ENCODE measurements at regions not wholly inside any gene's neighbourhood (a gene's known extent, or its start where the extent isn't known, plus 50 kb on each side); places are given as distances from the start of the nearest gene placed in this dataset.
A peak's percentile ranks its signal among the peaks of the same experiment; 100 is the strongest.

DNA sequence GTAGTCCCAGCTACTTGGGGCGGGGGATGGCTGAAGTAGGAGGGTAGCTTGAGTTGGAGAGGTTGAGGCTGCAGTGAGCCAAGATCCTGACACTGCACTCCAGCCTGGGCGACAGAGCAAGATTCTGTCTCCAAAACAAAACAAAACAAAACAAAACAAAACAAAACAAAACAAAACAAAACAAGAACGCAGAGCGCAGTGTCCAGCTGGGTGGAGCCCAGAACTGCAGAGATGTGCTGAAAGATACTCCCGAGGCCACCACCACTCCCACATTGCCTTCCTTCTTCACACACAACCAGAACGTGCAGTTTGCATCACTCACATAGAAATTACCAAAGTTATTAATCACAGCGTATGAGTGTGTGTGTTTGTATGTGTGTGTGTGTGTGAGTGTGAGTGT is 222.9 kb upstream of the ASIC2 start:
- no peak for DNase-seq (ENCODE audit: low read depth)

DNA sequence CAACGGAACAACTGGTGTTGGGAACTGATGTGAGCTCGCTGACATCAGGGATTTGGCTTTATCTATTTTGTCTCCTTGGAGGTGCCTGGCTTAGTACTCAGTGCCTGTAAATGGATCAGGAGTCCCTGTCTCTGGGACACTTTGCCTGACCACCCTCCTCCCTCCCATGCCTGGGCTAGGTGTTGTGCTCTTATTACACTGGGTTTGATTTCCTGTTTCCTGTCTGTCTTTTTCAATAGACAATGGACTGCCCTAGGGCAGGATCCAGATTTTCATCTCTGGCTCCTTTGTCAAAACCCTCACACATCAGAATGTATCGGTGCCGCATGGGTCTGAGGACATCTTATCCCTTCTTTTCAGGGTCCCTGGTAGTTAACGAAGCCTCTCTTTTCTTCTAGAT is 223.6 kb upstream of the ASIC2 start:
- DNase-seq (ENCODE audit: low read depth) = no peak

DNA sequence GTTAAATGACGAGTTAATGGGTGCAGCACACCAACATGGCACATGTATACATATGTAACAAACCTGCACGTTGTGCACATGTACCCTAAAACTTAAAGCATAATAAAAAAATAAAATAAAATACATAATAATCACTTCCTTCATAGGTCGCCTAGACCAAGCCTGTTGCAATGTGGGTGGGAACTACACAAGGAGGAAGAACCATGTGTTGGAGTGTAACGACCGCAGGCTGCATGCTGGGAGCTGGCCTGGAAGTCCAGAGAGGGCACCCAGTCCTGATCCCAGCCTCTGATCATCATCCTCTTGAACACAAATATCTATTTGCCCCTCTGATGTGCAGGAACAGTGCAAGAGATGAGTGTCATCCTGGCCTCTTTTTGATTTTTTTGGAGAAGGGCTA is 224.7 kb upstream of the ASIC2 start:
- no peak for DNase-seq (ENCODE audit: low read depth)

DNA sequence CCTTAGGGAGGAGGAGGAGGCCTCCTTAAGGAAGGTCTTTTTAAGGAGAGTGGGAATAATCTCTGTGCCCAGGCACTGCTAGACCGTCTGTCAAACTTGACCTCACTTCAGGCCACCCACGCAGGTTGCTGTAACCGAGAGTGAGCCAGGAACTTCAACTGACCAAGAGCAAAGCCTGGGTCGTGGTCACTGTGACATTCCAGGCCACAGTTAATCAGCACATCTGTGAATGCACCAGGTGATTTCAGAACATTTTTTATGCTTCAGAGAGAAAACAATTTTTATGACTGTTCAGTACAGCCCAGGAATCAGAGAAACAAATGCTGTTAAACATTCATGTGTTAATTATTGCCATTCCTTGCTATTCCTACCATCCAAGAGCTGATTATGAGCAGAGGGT is 226.6 kb upstream of the ASIC2 start:
- DNase-seq (ENCODE audit: low read depth) = no peak

DNA sequence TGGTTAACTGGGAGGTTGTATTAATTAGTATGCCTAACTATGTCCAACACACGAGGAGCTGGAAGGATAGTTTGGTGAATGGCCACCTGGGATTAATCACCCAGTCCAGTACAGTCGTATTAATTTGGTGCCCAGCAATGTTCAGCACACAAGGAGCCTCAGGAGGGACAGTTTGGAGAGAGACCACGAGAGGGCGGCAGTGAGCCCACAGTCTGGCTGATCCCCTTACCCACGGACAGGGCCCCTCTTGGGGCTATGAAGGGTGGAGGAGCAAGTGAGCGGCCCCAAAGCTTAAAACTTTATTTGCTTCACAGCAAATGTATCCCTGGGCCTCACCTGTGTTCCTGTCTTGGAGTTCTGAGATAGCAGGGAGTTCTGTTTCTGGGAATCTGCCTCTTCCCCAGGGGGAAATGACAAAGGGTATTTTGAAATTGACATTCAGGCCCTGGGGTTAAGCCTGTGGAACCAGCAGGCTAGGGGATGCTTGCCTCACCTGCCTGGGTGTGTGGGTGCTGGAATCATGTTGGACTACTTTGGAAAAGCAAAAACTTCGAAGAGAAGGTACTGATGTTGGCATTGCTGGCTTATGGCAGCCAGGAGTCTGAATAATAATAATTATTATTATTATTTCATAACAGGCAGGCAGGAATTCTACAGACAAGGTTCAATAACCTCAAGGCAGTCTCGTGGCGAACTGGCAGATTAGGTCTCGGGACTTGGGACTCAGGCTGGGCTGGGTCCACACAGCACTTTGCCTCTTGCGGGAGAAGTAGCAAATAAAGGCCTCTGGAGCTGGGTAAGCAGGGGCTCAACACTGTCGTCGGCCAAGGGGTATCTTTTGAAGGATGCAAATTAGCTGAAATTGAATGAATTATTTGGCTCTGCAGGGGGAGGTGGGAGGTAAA is 227.6 kb upstream of the ASIC2 start:
- DNase-seq (ENCODE audit: low read depth) = peak; percentile 17

DNA sequence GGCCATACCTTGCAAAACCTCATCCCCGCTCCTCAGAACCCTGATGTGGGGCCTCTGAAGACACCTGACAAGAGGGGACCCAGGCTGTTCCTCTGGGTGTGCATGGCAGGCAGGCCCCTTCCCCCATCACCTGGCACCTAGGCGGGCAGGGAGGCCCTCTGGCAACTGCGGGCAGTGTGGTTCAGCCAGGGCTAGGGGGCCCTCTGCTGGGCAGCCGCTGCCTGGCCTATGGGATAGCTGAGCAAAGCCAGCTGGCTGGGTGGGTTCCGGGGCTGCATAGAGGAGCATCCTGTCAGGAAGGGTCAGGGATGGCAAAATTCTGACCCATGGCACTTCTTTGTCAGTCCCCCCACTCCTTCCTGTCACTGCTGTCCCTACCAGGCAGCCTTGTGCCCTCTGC is 228.7 kb upstream of the ASIC2 start:
- DNase-seq (ENCODE audit: low read depth) = no peak

DNA sequence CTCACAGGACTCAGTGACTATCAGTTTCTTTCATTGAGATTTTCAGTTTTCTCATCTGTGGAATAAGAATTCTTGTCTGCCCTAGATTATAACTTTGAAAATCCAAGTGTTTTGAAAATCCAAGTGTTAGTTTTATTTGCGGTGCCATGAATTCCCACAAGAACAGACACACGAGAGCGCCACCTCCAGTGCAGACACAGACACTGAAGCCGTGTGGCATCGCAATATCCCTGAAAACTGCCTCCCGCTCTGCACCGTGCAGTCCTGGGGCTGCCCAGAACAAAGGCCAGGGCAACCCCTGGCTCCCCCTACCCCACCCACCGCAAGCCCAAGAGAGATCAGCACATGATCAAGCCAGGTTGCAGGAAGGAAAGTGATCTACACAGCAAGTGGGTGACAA is 229.5 kb upstream of the ASIC2 start:
- DNase-seq (ENCODE audit: low read depth) = no peak

DNA sequence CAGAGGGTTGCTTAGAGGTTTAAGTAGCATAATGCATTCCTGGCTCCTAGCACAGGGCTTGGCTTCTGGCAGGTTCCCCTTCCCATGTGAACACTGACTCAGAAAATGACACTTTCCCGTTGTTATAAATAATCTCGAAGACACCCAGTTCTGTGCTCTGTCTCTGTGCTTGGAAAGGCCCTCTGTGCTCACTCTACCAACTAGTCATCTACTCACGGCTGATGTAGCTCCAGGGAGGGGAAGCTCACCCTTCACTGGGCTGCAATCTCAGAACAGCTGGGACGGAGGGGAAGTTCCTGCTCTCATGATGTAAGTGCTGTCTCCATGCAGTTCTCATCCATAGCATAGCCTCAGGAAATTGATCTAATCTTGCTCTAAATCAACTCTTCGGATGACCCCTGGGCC is 230.5 kb upstream of the ASIC2 start:
- DNase-seq (ENCODE audit: low read depth) = no peak

DNA sequence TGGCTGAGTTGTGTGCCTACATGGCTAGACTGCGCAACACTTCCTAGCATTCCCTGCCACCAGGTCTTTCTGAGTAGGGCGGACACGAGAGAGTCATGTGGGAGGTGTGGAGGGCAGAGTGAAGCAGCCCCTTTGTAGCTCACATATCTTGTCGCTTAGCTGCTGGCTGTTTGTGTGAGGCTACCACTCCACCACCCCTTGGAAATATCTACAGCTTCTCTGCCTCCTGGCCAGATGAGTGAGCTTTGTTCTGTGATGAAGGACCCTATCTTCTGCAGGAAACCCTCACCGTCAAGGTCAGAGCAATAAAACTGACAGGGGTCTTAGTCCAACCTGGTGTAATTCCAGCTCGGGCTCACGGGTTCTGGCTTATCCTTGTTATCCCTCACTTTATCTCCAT is 232.1 kb upstream of the ASIC2 start:
- DNase-seq (ENCODE audit: low read depth) = no peak

DNA sequence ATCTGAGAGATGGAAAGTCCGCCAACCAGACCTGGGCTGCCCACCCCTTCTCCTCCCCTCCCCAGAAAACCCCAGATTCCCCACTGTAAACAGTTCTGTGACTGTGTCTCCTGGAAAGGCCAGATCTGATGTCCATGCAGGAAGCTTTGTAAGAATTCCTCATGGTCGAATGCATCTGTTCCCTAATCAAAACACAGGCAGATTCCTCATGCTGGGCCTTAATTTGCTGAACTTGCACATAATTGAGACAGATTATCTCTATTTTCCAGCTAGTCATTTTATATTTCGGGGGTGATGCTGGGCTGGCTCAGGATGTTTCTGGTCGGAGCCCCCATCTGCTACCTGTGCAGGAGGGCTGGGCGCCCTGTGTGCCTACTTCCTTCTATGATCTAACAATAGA is 233.6 kb upstream of the ASIC2 start:
- DNase-seq (ENCODE audit: low read depth) = no peak

DNA sequence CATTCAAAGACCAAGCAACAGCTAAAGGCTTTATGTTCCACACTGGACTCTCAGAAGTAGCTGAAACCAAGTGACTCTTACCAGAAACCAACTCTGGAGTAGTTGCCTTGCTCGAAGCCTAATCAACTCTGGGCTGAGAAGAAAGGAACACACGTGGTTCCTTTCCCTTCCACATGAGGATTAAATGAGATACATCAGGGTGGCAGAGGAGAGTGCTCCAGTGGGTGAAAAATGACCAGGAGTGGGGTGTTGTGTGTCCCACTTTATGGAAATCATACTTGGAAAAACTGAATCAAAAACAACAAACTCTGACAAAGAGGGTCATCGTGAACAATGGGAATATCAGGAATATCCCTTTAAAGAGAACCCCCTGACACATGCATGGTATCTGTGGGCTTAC is 234.2 kb upstream of the ASIC2 start:
- no peak for DNase-seq (ENCODE audit: low read depth)

DNA sequence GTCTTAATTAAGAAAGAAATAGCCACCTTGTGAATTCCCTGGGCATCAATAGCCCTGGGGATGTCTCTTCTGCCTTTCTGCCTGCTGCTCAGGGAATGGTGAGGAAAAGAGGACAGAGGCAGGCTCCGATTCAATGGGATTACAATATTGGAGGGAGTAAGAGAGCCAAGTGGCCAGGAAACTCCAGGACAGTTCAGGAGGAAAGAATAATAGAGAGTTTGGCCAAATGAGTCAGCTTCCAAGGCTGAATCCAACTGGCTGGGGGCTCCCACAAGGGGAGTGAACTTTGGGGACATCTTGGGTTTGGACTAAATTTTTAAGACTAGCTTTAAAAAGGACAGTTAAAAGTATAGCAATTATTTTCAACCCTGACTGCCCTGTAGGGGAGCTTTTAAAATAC is 235.8 kb upstream of the ASIC2 start:
- DNase-seq (ENCODE audit: low read depth) = no peak

DNA sequence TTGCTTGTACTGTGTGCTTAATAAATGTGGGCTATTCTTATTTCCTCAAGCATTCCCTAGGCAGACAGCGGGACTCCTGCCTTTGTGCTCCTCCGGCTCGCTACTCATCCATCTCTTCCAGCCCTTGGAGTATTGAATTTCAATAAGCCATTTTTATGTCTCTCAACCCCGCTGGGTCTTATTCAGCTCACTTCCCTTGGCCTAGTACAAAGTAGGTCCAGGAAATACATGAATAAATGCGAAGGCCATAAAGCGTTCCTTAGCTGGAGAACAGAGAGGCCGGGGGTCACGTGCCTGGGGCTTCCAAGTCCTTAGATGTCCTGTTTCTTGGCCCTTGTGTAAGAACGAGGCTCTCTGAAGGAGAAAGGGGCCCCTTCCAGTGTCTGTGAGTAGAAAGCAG is 236.7 kb upstream of the ASIC2 start:
- no peak for DNase-seq (ENCODE audit: low read depth)

DNA sequence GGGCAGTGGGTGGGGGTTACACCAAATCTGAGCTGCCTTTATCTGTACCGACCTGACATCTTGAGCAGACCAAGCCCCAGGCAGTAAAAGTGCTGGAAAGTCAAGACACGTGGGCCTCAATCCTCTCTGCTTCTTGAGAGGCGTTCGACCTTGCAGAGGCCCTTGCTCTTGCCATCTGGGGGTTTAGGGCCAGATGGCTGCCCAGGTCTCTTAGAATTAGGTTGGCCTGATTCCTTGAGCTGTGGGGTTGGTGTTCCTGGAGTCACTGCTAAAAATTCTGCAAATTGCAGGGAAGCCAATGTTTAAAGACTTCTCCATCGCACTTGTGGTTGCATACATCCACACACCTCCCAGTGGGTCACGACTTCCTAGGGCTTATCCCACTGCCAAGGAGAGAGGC is 238.2 kb upstream of the ASIC2 start:
- no peak for DNase-seq (ENCODE audit: low read depth)

DNA sequence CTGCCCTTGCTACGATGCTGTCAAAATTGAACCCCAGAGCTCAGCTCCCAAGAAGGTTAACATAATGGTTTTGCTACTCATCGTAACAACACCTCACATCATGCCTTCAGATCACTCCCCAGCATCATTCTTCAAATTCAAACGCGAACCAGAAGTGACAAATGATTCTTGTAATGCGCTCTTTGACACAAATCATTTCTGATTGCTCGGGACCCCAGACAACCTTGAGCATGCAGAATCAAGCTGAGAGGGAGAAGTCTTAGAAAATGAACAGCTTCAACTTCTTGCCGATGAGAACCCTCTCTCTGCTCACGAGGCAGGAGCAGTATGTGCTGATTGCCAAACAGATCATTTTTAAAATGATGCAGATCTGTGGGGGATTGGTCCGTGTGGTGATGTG is 241.0 kb upstream of the ASIC2 start:
- no peak for DNase-seq (ENCODE audit: low read depth)

DNA sequence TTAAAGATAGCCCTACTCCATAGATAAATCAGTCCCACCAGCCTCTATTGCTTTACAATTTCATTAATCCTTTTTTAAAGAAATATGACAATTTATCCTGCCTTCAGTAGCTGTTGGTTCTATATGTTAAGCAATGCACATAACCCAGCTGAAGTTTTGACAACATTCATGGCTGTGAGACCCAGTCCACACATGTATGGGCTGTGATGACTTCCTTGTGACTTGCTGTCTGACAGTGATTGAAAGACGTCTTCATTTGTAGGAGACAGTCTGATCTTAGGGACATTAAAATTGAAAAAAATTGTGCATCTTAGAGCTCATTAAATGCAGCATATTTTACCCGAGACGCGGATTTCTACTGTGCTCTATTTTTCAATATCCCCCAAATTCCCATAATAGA is 252.0 kb upstream of the ASIC2 start:
- no peak for DNase-seq (ENCODE audit: low read depth)

DNA sequence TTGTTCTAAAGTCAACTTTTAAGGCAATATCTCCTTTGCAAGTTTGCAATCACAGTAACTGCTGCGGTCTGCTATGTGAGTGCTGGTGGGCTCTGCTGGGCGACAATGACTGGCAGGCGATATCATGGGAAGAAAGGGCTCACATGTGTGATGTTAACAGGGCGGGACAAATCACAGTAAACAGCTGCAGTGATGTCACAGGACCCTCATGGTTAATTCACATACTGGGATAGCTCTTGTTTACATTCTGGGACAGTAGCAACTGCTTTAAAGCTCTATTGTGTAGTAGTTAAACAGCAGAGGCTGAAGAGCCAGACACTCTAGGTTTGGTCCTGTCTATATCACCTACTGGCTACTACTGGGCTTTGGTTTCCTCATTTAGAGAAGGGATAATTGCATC is 257.2 kb upstream of the ASIC2 start:
- DNase-seq (ENCODE audit: low read depth) = no peak

DNA sequence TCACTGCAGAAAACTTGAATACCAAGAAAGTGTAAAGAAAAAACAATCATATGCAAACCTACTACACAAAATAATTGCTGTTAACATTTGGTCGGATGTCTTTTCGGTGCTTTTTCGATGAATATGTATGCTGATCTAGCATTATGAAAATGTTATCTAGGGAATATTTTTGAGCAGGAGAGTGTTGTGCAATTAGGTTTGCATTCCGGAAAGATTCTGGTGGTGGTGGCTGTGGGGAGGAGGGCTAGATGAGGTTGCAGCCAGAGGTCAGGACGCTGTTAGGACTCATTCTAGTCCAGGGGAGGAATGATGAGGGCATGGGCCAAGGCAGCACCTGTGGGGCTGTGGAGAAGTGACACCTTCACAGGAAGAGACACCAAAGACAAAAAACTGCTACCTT is 258.0 kb upstream of the ASIC2 start:
- no peak for DNase-seq (ENCODE audit: low read depth)

DNA sequence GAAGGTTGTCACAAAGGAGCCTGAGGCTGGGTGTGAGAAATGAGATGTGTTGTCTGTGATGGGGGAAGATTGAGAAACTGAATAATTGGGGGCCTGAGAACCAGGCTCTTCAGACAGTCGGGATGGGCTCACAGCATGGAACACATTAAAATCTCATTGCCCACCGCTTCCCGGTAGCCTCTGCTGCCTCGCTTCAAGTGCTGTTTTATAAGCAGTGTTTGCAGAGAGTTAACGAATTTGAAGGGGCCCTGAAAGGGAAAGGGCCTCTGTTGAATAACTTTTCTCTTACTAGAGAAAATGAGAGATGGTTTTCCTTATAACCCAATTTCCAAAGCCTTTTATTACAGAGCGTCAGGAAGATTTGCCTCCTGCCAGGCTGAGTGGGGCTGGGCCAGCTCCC is 258.8 kb upstream of the ASIC2 start:
- DNase-seq (ENCODE audit: low read depth) = no peak

DNA sequence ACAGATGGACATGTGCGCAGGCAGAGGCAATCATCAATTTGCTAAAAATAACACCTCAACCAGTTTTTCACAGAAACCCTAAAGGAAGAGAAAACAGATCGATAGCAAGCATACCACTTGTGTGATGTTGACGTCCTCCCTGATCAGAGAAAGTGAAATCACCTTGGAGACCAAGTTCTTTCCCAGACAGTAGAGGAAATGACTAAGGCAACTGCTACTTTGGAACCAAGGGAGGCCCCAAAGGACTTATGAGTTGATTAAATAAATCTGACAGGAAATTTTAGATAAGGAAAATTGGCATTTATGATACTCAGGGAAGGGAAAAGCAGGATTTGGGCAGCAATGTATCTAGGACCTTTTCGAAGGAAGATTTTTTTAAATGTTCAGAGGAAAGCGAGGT is 267.1 kb upstream of the ASIC2 start:
- DNase-seq (ENCODE audit: low read depth) = no peak

DNA sequence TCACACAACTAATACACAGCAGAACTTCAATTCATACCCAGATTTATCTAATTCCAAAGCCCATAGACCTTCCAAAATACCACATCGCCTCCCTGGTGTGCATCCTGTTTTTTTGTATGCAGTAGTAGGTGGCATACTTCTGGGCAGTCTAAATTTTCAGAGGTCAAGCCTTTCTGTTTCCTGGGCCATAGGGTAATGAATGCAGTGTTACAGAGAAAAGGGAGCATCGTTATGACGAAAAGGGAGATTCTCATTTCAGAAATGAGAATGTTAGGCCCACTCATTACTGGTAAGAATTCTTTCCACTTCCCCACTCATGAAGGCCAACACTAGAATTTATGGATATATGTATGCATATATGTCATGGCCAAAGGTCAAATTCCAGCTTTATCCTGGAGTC is 267.8 kb upstream of the ASIC2 start:
- DNase-seq (ENCODE audit: low read depth) = no peak

DNA sequence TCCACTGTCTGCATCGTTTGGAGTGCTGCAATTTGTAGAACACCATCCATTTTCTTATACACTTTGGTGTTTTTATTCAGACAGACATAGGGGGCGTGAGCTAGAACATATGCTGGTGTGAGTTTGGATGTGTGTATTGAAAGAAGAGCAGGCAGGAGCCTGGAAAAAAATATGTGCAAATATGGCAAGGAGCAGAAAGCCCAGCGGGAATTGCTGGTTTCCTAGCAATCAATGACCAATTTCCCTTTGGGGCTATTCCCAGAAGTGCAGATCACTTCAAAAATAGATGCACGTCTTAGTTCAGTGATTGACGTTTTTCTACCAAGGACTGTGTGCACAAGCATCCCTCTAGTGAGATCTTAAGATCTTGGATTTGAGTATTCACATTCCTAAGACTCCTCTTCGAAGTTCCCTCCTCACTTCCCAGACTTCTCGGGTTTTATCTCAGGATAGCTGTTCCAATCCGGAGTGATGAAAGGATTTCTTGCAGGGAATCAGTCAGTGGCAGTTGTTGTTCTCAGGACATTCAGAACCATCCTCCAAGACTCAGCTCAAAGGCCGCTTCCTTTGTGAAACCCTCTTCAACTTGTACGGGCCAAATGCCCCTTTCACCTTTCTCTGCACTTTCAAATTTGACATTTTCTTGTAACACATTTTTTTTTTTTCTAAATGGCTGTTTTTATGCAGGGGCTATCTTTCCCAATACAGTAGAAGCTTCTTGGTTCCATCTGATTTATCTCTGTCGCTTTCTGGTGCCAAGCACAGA is 268.7 kb upstream of the ASIC2 start:
- no peak for DNase-seq (ENCODE audit: low read depth)

DNA sequence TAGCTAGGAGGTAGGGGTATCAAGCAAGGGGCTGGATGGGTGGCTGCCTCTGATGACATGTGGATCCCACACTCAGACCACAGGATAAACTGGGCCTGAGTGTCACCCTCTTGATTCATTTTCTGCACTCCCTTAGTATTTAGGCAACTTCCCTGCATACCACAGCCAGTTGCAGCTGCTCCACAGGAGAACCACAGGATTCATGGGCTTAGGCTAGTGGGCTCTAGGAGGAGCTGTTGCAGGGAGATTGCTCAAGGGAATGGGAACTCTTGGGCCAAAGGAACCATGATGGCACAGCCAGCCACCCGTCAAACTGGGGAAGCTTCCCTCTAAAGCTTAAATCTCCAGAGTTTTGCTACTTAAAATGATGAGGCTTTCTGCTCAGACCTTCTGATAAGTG is 269.7 kb upstream of the ASIC2 start:
- DNase-seq (ENCODE audit: low read depth) = no peak

DNA sequence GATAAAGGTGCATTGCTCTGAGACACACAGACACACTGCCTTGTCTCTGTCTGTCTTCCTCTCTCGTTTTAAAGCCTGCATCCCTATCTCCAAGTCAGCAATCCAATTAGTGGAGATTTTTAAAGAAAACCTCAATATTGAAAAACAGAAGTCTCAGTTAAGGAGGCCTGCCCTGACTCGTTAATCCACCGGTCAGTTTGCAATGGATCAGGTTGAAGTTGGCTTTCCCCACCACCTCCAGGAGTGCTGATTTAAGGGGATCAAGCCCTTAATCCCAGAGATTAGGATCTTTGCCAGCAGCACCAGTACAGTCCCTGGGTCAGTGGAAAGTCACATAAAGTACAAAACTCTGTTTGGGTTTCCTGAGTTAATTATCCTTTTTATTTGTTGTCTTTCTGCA is 271.1 kb upstream of the ASIC2 start:
- DNase-seq (ENCODE audit: low read depth) = no peak
